Spleen (tissue), 11 donors: ENCODE measurements at regions not wholly inside any gene's neighbourhood (a gene's known extent, or its start where the extent isn't known, plus 50 kb on each side); places are given as distances from the start of the nearest gene placed in this dataset.

Experiments used
- DNase-seq: peaks from one replicate; pipeline ENCODE4 v3.0.0-alpha.2; 2020
- H3K27ac ChIP-seq, 8 donors: fragments of 200-600 bp; sonication (generic) in 7 of 8; 1 replicate in 4 of 8; 2 replicates in 4 of 8; pipeline versions ENCODE4 v1.5.0 to v1.8.0; 2016 to 2021; ENCODE audit warnings: inconsistent platforms in 4 of 8, mild to moderate bottlenecking in 4 of 8, moderate library complexity in 1 of 8
- H3K27me3 ChIP-seq, 7 donors: fragments of 200-600 bp; sonication (generic) in 6 of 7; replicated peaks in 1 of 7; 1 replicate in 4 of 7; 2 replicates in 3 of 7; pipeline versions ENCODE4 v1.5.0 to v1.8.0; 2016 to 2021; ENCODE audit warnings: inconsistent platforms in 3 of 7, mild to moderate bottlenecking in 1 of 7
- H3K36me3 ChIP-seq, 6 donors: fragments of 200-600 bp; sonication (generic) in 5 of 6; 1 replicate in 4 of 6; 2 replicates in 2 of 6; pipeline versions ENCODE4 v1.5.0 to v1.8.0; 2016 to 2021; ENCODE audit warnings: inconsistent platforms in 2 of 6
- H3K4me1 ChIP-seq, 6 donors: fragments of 200-600 bp; sonication (generic) in 5 of 6; 1 replicate in 3 of 6; 2 replicates in 3 of 6; pipeline versions ENCODE4 v1.5.0 to v1.8.0; 2016 to 2021; ENCODE audit warnings: inconsistent platforms in 3 of 6
- H3K4me3 ChIP-seq, 8 donors: fragments of 200-600 bp; sonication (generic) in 7 of 8; 1 replicate in 4 of 8; 2 replicates in 4 of 8; pipeline versions ENCODE4 v1.5.0 to v1.8.0; 2016 to 2021; ENCODE audit warnings: inconsistent platforms in 4 of 8, mild to moderate bottlenecking in 4 of 8, moderate library complexity in 2 of 8
- H3K9me3 ChIP-seq, 8 donors: fragments of 200-600 bp; sonication (generic) in 7 of 8; 1 replicate in 4 of 8; 2 replicates in 4 of 8; pipeline versions ENCODE4 v1.5.0 to v1.8.0; 2016 to 2021; ENCODE audit warnings: inconsistent platforms in 4 of 8
- POLR2A ChIP-seq, 3 donors: fragments of 450-650 bp; IDR thresholded peaks; one replicate each; pipeline ENCODE4 v1.5.1; 2017; ENCODE audit warnings: antibody characterized with exemption in 3 of 3, mild to moderate bottlenecking in 1 of 3
- POLR2AphosphoS5 ChIP-seq, 3 donors: sonication (generic); formaldehyde crosslinking; IDR thresholded peaks; one replicate each; pipeline ENCODE4 v1.5.1; 2017; ENCODE audit warnings: antibody characterized with exemption in 3 of 3
- WGBS, 5 donors: extraction: QIAGEN DNeasy Blood & Tissue Kit in 3 of 5; methylation state at CpG; one replicate each; pipeline versions ENCODE4 v1.1.5 to v1.1.7; 2013 to 2018; 5-methylcytosine and 5-hydroxymethylcytosine counted together
- intact Hi-C: fragments of 100-400 bp; cut with DNase I; formaldehyde crosslinking; loops from one replicate; pipeline ENCODE4 v1.15.0; 2023; ENCODE audit warnings: low total_unique reads
- TF ChIP-seq, protein P1 (sequence below), 11 experiments: fragments of 200-600 bp in 7 of 11; fragments of 450-650 bp in 4 of 11; sonication (generic) in 4 of 11; IDR thresholded peaks in 8 of 11; conservative IDR thresholded peaks in 3 of 11; 1 replicate in 7 of 11; 2 replicates in 4 of 11; pipeline versions ENCODE4 v1.4.0 to v1.8.0; 2016 to 2021; ENCODE audit warnings: antibody characterized with exemption in 11 of 11, inconsistent platforms in 4 of 11, mild to moderate bottlenecking in 1 of 11
- donor health status: healthy with polysubstance abuse.
- donor health status: DM: no; HTN: no; CAD: no; lungs with moderate emphysema.
- donor health status: DM: no; HTN: no; CAD: no.
- donor health status: Bipolar disorder and iron deficiency.
- donor health status: healthy.
- donor health status: DM: no; HTN: no; CAD: no.
- donor health status: DM: yes; HTN: yes; CAD: no.

- no peak overlapping the region for H3K27ac ChIP-seq
- no peaks in the 10 kb centered on the region for H3K36me3 ChIP-seq
- DNase-seq, result no peak
- intact Hi-C loops, result no loop called here
- no peak overlapping the region for H3K4me3 ChIP-seq
- no peaks in the 10 kb centered on the region for H3K4me1 ChIP-seq
- WGBS, 5 donors, result 36 to 56% (median 45%) methylated on average over 1 of the region's 1 CpG
- no peak for TF ChIP-seq POLR2A (IDR thresholded peaks at IDR 0.05)
- TF ChIP-seq, protein P1, sequence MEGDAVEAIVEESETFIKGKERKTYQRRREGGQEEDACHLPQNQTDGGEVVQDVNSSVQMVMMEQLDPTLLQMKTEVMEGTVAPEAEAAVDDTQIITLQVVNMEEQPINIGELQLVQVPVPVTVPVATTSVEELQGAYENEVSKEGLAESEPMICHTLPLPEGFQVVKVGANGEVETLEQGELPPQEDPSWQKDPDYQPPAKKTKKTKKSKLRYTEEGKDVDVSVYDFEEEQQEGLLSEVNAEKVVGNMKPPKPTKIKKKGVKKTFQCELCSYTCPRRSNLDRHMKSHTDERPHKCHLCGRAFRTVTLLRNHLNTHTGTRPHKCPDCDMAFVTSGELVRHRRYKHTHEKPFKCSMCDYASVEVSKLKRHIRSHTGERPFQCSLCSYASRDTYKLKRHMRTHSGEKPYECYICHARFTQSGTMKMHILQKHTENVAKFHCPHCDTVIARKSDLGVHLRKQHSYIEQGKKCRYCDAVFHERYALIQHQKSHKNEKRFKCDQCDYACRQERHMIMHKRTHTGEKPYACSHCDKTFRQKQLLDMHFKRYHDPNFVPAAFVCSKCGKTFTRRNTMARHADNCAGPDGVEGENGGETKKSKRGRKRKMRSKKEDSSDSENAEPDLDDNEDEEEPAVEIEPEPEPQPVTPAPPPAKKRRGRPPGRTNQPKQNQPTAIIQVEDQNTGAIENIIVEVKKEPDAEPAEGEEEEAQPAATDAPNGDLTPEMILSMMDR (IDR thresholded peaks at IDR 0.05 in 8 of 11, conservative IDR thresholded peaks at IDR 0.05 in 3 of 11), result no peak
- TF ChIP-seq POLR2AphosphoS5 (IDR thresholded peaks at IDR 0.05), result no peak
- H3K27me3 ChIP-seq, result no peaks in the 10 kb centered on the region
- peaks cover 0 to 27% (median 17%) of the 10 kb centered on the region in 8 donors for H3K9me3 ChIP-seq
These were observed 161.1 kb upstream of the ANO5 start for GRCh38 chr11:22031791-22032190.

- no peaks in the 10 kb centered on the region for H3K27me3 ChIP-seq
- TF ChIP-seq POLR2A (IDR thresholded peaks at IDR 0.05), result no peak
- TF ChIP-seq POLR2AphosphoS5 (IDR thresholded peaks at IDR 0.05), result no peak
- TF ChIP-seq, protein P1 (IDR thresholded peaks at IDR 0.05 in 8 of 11, conservative IDR thresholded peaks at IDR 0.05 in 3 of 11), result no peak
- WGBS, 5 donors, result 71 to 81% (median 79%) methylated on average over 9 of the region's 9 CpGs
- peaks cover 0 to 5% (median 0%) of the 10 kb centered on the region in 8 donors for H3K9me3 ChIP-seq
- H3K4me3 ChIP-seq, result no peak overlapping the region
- H3K36me3 ChIP-seq, result no peaks in the 10 kb centered on the region
- no peak overlapping the region for H3K27ac ChIP-seq
- no peaks in the 10 kb centered on the region for H3K4me1 ChIP-seq
- DNase-seq, result no peak
- intact Hi-C loops, result no loop called here
These were observed 155.4 kb upstream of the ANO5 start for GRCh38 chr11:22037505-22037904.

- intact Hi-C loops, result no loop called here
- Histone ChIP-seq H3K27me3 (no peaks in the 10 kb centered on the region), H3K27ac (no peak overlapping the region), H3K36me3 (no peaks in the 10 kb centered on the region), H3K4me1 (no peaks in the 10 kb centered on the region), H3K4me3 (no peak overlapping the region), H3K9me3 (peaks cover 0 to 4% (median 0%) of the 10 kb centered on the region in 8 donors)
- 39 to 48% (median 48%) methylated on average over 2 of the region's 2 CpGs for WGBS, 5 donors
- TF ChIP-seq POLR2AphosphoS5 (IDR thresholded peaks at IDR 0.05), result no peak
- TF ChIP-seq POLR2A (IDR thresholded peaks at IDR 0.05), result no peak
- TF ChIP-seq, protein P1 (IDR thresholded peaks at IDR 0.05 in 8 of 11, conservative IDR thresholded peaks at IDR 0.05 in 3 of 11), result no peak
- no peak for DNase-seq
These were observed 151.8 kb upstream of the ANO5 start for GRCh38 chr11:22041039-22041438.

DNA sequence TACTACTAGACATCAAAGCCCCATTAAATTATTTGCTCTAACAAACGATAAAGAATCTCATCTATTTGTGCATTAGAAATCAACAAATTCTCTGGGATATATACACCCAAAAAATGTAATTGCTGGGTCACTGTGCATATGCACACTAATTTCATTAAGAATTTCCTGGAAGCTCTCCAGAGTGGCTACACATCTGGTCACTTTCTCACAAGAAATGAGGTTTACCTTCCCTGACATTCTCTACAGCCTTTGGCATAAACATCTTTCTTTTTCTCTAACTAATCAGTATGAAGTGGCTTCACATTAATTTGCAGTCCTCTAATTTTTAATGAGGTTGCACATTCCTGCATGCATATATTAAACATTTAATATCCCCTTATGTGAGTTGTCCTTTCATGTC lies 150.8 kb upstream of the ANO5 start:
- H3K36me3 ChIP-seq, result no peaks in the 10 kb centered on the region
- no peaks in the 10 kb centered on the region for H3K9me3 ChIP-seq
- H3K27me3 ChIP-seq, result no peaks in the 10 kb centered on the region
- no peaks in the 10 kb centered on the region for H3K4me1 ChIP-seq
- DNase-seq, result no peak
- TF ChIP-seq POLR2A (IDR thresholded peaks at IDR 0.05) (no peak), POLR2AphosphoS5 (IDR thresholded peaks at IDR 0.05) (no peak)
- no peak overlapping the region for H3K4me3 ChIP-seq
- H3K27ac ChIP-seq, result no peak overlapping the region
- 84 to 95% (median 85%) methylated on average over 1 of the region's 1 CpG for WGBS, 5 donors
- intact Hi-C loops, result no loop called here

DNA sequence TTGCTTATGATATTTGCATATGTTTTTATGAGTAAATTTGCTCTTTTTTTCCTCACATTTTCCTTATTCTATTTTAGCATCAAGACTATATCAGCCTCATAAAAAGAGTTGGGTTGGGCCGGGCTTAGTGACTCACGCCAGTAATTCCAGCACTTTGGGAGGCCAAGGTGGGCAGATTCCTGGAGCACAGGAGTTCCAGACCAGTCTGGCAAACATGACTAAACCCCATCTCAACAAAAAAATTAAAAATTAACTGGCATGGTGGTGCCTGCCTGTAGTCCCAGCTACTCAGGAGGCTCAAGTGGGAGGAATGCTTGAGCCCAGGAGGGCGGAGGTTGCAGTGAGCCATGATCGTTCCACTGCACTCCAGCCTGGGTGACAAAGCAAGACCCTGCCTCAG lies 148.8 kb upstream of the ANO5 start:
- TF ChIP-seq POLR2AphosphoS5 (IDR thresholded peaks at IDR 0.05) (no peak), POLR2A (IDR thresholded peaks at IDR 0.05) (no peak)
- TF ChIP-seq, protein P1 (IDR thresholded peaks at IDR 0.05 in 8 of 11, conservative IDR thresholded peaks at IDR 0.05 in 3 of 11), result no peak
- H3K4me3 ChIP-seq, result no peak overlapping the region
- no peaks in the 10 kb centered on the region for H3K9me3 ChIP-seq
- H3K4me1 ChIP-seq, result no peaks in the 10 kb centered on the region
- intact Hi-C loops, result no loop called here
- no peaks in the 10 kb centered on the region for H3K36me3 ChIP-seq
- no peak overlapping the region for H3K27ac ChIP-seq
- no peaks in the 10 kb centered on the region for H3K27me3 ChIP-seq
- 85 to 92% (median 87%) methylated on average over 4 of the region's 4 CpGs for WGBS, 5 donors
- DNase-seq, result no peak
